ENCODE measurements at regions not wholly inside any gene's neighbourhood (a gene's known extent, or its start where the extent isn't known, plus 50 kb on each side); places are given as distances from the start of the nearest gene placed in this dataset.
"Not testable (repeated sequence)": the region's sequence is repeated elsewhere in the genome, so short reads cannot be mapped to it uniquely, and the experiment has no call there.

- not testable (repeated sequence) for DNase-seq (ENCODE audit: low read depth in 2 of 2)
Observed at GRCh38 chr5:44756097-44756496, 52.6 kb upstream of the MRPS30 start.

- DNase-seq (ENCODE audit: low read depth in 2 of 2) = no peak
Observed at GRCh38 chr5:44747396-44747795, 61.4 kb upstream of the MRPS30 start.

- no peak for DNase-seq (ENCODE audit: low read depth in 2 of 2)
Observed at GRCh38 chr5:44740660-44741059, 68.1 kb upstream of the MRPS30 start.

- DNase-seq (ENCODE audit: low read depth in 2 of 2) = no peak
Observed at GRCh38 chr5:44729536-44729935, 79.2 kb upstream of the MRPS30 start.

- no peak for DNase-seq (ENCODE audit: low read depth in 2 of 2)
Observed at GRCh38 chr5:44727100-44727499, 81.6 kb upstream of the MRPS30 start.

GRCh38 chr5:44719856-44720255, 88.9 kb upstream of the MRPS30 start:
- no peak for DNase-seq (ENCODE audit: low read depth in 2 of 2)

GRCh38 chr5:44714871-44715561, 93.7 kb upstream of the MRPS30 start:
- no peak for DNase-seq (ENCODE audit: low read depth in 2 of 2)

- DNase-seq (ENCODE audit: low read depth in 2 of 2) = no peak
Observed at GRCh38 chr5:44713446-44713845, 95.3 kb upstream of the MRPS30 start.

GRCh38 chr5:44711901-44712300, 96.8 kb upstream of the MRPS30 start:
- DNase-seq (ENCODE audit: low read depth in 2 of 2) = no peak

GRCh38 chr5:44708602-44709001, 100.1 kb upstream of the MRPS30 start:
- DNase-seq (ENCODE audit: low read depth in 2 of 2) = no peak

GRCh38 chr5:44707721-44708120, 101.0 kb upstream of the MRPS30 start:
- no peak for DNase-seq (ENCODE audit: low read depth in 2 of 2)

GRCh38 chr5:44697025-44697424, 111.7 kb upstream of the MRPS30 start:
- DNase-seq (ENCODE audit: low read depth in 2 of 2) = no peak

GRCh38 chr5:44695259-44695658, 113.5 kb upstream of the MRPS30 start:
- no peak for DNase-seq (ENCODE audit: low read depth in 2 of 2)

GRCh38 chr5:44691802-44692201, 116.9 kb upstream of the MRPS30 start:
- no peak for DNase-seq (ENCODE audit: low read depth in 2 of 2)

- DNase-seq (ENCODE audit: low read depth in 2 of 2) = no peak
Observed at GRCh38 chr5:44681906-44682305, 126.8 kb upstream of the MRPS30 start.

GRCh38 chr5:44679214-44679613, 129.5 kb upstream of the MRPS30 start:
- no peak for DNase-seq (ENCODE audit: low read depth in 2 of 2)

- DNase-seq (ENCODE audit: low read depth in 2 of 2) = no peak
Observed at GRCh38 chr5:44675296-44675695, 133.5 kb upstream of the MRPS30 start.

- no peak for DNase-seq (ENCODE audit: low read depth in 2 of 2)
Observed at GRCh38 chr5:44674461-44674860, 134.3 kb upstream of the MRPS30 start.

GRCh38 chr5:44668471-44668870, 140.3 kb upstream of the MRPS30 start:
- not testable (repeated sequence) for DNase-seq (ENCODE audit: low read depth in 2 of 2)

GRCh38 chr5:44665101-44665701, 143.5 kb upstream of the MRPS30 start:
- DNase-seq (ENCODE audit: low read depth in 2 of 2) = no peak

GRCh38 chr5:44664711-44665100, 144.0 kb upstream of the MRPS30 start:
- no peak for DNase-seq (ENCODE audit: low read depth in 2 of 2)

- DNase-seq (ENCODE audit: low read depth in 2 of 2) = no peak
Observed at GRCh38 chr5:44663991-44664710, 144.6 kb upstream of the MRPS30 start.

GRCh38 chr5:44661851-44662250, 146.9 kb upstream of the MRPS30 start:
- DNase-seq (ENCODE audit: low read depth in 2 of 2) = no peak

Measured in stimulated activated CD4-positive, alpha-beta T cell treated with anti-CD3 and anti-CD28 coated beads, Interleukin-4, amount 100 ng/mL, for 48 hours (primary cell).